Putamen (tissue), 1 donor: ENCODE measurements at regions not wholly inside any gene's neighbourhood (a gene's known extent, or its start where the extent isn't known, plus 50 kb on each side); places are given as distances from the start of the nearest gene placed in this dataset.
"Not testable (repeated sequence)": the region's sequence is repeated elsewhere in the genome, so short reads cannot be mapped to it uniquely, and the experiment has no call there.

Experiments
- DNase-seq: peaks from one replicate; pipeline ENCODE4 v3.0.0-alpha.2; 2016; ENCODE audit warnings: low spot score

GRCh38 chr15:20074082-20074481 lies 467.5 kb downstream of the GOLGA6L6 start:
- not testable (repeated sequence) for DNase-seq

GRCh38 chr15:20069043-20069442 lies 472.6 kb downstream of the GOLGA6L6 start:
- not testable (repeated sequence) for DNase-seq

GRCh38 chr15:20066173-20066572 lies 475.4 kb downstream of the GOLGA6L6 start:
- DNase-seq, result not testable (repeated sequence)

- DNase-seq, result not testable (repeated sequence)
Measured at GRCh38 chr15:20065508-20065907, 476.1 kb downstream of the GOLGA6L6 start.

- not testable (repeated sequence) for DNase-seq
Measured at GRCh38 chr15:20063167-20063566, 478.4 kb downstream of the GOLGA6L6 start.

GRCh38 chr15:20060838-20061237 lies 480.8 kb downstream of the GOLGA6L6 start:
- DNase-seq, result not testable (repeated sequence)

GRCh38 chr15:20056871-20057270 lies 484.7 kb downstream of the GOLGA6L6 start:
- DNase-seq, result not testable (repeated sequence)

- not testable (repeated sequence) for DNase-seq
Measured at GRCh38 chr15:20055921-20056320, 485.7 kb downstream of the GOLGA6L6 start.

GRCh38 chr15:20048189-20048588 lies 493.4 kb downstream of the GOLGA6L6 start:
- DNase-seq, result not testable (repeated sequence)

GRCh38 chr15:20045165-20045564 lies 496.4 kb downstream of the GOLGA6L6 start:
- DNase-seq, result not testable (repeated sequence)

GRCh38 chr15:20040691-20041090 lies 500.9 kb downstream of the GOLGA6L6 start:
- DNase-seq, result not testable (repeated sequence)

- DNase-seq, result not testable (repeated sequence)
Measured at GRCh38 chr15:20025040-20025439, 516.6 kb downstream of the GOLGA6L6 start.

GRCh38 chr15:20022349-20022748 lies 519.3 kb downstream of the GOLGA6L6 start:
- DNase-seq, result not testable (repeated sequence)

- DNase-seq, result not testable (repeated sequence)
Measured at GRCh38 chr15:20021351-20021750, 520.2 kb downstream of the GOLGA6L6 start.

GRCh38 chr15:20020588-20020987 lies 521.0 kb downstream of the GOLGA6L6 start:
- DNase-seq, result not testable (repeated sequence)

GRCh38 chr15:20019758-20020157 lies 521.8 kb downstream of the GOLGA6L6 start:
- not testable (repeated sequence) for DNase-seq

GRCh38 chr15:20017581-20017980 lies 524.0 kb downstream of the GOLGA6L6 start:
- not testable (repeated sequence) for DNase-seq

- DNase-seq, result not testable (repeated sequence)
Measured at GRCh38 chr15:20016941-20017340, 524.7 kb downstream of the GOLGA6L6 start.

GRCh38 chr15:20012837-20013236 lies 528.8 kb downstream of the GOLGA6L6 start:
- DNase-seq, result not testable (repeated sequence)

GRCh38 chr15:20010759-20011158 lies 530.8 kb downstream of the GOLGA6L6 start:
- DNase-seq, result not testable (repeated sequence)

GRCh38 chr15:20009619-20010018 lies 532.0 kb downstream of the GOLGA6L6 start:
- not testable (repeated sequence) for DNase-seq

GRCh38 chr15:20007338-20007737 lies 534.3 kb downstream of the GOLGA6L6 start:
- DNase-seq, result not testable (repeated sequence)

- DNase-seq, result not testable (repeated sequence)
Measured at GRCh38 chr15:20003471-20003870, 538.1 kb downstream of the GOLGA6L6 start.

GRCh38 chr15:20002560-20002959 lies 539.0 kb downstream of the GOLGA6L6 start:
- DNase-seq, result not testable (repeated sequence)
